GM18508 (cell line): ENCODE measurements at regions not wholly inside any gene's neighbourhood (a gene's known extent, or its start where the extent isn't known, plus 50 kb on each side); places are given as distances from the start of the nearest gene placed in this dataset.
A peak's percentile ranks its signal among the peaks of the same experiment; 100 is the strongest.

Experiments
- ATAC-seq: cut with Tn5 transposase; IDR thresholded peaks from one replicate; pipeline ENCODE4 v1.9.1; 2021; ENCODE audit warnings: moderate number of reproducible peaks; ENCODE audit not compliant: insufficient read depth, unreplicated experiment

GRCh38 chr3:151990696-151991376, 117.4 kb downstream of the SUCNR1 start:
- ATAC-seq: no peak

DNA sequence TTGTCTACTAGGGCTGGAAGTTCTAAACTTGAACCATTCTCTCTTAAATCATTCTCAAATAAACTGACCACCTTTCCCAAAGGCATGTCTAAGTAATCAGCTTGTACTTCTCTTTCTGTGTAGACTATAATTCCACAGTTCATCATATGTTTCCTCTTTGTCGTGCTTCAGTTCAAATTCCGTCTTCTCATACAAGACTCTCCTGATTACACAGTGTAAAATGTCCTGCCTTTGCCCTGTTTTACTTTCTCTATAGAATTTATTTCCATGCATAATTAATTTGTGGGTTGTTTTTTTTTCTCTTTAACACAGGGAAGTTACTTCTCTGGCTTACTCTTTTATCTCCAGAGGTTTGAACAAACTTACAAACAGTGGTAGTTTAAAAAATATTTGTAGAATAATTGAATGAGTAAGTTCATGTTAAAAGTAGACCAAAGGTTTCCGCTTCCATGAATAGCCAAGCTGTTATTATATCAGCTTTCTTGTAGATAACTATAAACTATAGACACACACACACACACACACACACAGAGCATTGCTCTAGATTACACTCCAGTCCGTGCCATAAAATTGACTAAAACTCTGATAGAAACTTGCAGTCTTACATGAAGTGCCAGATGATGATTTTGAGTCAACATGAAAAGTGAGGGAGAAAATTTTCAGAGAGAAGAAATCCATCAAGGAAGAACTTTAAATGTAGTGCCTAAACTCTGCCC, 119.0 kb downstream of the SUCNR1 start:
- ATAC-seq: no peak

DNA sequence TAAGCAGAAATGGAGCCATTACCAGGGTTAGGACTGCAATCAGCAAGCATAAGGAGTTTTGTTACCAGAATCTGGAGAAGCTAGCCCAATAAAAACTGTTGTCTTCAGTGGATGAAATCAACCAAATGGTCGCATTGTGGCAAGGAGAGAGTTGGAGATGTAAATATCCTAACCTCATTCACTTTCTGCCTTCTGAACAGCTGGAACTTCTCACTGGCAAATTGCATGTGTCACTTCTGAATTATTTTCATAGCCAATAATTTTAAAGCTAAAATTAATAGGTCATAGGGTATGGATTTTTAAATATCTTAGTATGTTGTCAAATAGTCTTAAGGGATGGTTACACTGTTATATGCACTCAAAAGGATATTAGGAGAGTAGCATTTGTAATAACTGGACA, 121.6 kb downstream of the SUCNR1 start:
- no peak for ATAC-seq

DNA sequence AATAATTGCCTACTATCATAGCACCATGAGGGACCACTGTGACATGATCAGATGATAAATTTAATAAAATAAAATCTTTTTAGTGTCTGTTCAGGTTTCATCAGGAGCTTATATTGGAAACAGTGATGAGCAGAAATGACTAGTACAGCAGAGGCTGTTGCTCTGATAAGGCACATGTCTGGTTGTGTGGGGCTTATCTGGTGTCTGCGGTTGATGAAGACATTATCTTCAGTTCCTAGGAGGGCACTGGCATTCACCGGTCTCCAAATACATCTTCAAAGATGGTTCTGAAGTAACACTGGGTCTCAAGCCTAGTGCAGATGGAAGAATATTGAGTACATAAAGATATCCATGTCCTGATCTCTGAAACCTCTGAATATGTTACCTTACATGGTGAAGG, 125.3 kb downstream of the SUCNR1 start:
- no peak for ATAC-seq

- ATAC-seq: no peak
Measured at GRCh38 chr3:151999936-152000335, 126.5 kb downstream of the SUCNR1 start.

DNA sequence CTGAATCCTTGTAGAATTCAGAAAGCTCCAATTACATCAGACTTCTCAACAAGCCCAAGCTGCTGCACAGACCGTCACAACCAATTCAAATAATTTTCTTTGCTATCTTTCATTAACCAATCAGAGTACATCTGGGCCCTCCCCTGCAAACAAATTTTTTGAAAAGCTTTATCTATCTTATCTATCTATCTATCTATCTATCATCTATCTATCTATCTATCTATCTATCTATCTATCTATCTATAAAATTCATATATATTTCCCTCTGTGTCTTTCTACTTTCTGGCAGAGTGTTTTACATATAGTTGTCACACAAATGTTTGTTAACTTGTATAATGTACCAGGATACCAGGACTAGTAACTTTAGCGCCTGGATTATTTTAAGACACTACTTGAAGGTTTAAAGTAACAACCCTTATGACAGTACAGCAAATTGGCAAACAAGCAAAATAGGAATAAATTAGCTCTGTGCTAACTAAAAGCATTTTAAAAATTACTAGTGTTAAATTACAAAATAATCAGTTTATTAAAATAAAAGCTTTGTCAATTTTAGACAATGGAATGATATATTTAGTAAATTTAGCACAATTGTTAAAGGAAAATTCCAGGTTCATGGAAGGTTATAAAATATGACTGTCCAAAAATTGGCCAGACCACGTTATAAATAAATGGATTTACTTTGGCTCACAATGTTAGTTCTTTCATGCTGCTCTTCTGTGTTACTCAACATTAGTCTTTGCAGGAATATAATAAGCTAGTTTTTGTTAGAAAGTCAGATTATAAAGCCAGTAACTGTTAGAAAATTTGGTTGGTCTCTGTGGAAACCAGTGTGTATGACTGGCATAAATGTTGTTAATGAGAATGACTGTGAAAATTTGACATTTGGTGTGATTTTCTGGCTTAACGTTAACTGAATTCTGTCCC, 138.6 kb downstream of the SUCNR1 start:
- no peak for ATAC-seq

DNA sequence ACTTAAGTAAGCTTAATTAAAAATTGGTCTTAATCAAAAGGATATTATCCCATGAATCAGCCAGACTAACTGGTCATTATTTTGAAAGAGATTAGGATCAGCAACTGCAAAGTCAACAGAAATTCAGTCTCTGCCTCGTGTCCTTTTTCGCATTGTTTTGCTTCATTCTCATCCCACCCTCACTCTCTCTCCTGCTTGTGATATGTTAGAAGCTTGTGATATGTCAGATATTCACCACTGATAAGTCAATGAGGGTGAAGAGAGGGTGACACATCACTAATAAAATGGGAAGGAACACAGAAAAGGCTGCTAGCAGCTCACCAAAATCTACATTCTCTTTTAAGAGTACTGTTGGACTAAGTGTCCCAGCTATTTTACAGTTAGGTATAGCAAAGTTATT, 146.1 kb downstream of the SUCNR1 start:
- ATAC-seq: no peak

DNA sequence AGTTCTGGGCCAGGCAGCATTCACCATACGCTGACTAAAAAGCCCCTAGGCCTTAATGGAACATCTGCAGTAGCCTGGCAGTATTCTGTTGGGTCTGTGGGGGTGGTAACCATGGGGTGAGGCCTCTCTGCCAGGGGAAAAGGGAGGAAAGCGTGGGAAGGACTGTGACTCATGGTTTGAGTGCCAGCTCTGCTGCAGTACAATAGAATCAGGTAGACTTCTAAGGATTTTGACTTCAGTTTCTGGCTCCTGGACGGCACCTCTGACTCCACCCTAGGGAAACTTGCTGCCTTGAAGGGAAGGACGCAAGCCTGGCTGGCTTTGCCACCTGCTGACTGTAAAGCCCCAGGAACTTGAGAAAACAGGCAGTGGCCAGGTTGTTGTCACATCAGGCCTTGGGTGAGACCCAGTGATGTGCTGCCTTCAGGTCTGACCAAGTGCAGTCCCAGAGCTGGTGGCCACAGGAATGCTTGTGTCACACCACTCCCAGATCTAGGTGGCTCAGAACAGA, 148.6 kb downstream of the SUCNR1 start:
- ATAC-seq: no peak

- ATAC-seq: no peak
Measured at GRCh38 chr3:152026033-152026556, 152.7 kb downstream of the SUCNR1 start.

- no peak for ATAC-seq
Measured at GRCh38 chr3:152030320-152030719, 156.9 kb downstream of the SUCNR1 start.

DNA sequence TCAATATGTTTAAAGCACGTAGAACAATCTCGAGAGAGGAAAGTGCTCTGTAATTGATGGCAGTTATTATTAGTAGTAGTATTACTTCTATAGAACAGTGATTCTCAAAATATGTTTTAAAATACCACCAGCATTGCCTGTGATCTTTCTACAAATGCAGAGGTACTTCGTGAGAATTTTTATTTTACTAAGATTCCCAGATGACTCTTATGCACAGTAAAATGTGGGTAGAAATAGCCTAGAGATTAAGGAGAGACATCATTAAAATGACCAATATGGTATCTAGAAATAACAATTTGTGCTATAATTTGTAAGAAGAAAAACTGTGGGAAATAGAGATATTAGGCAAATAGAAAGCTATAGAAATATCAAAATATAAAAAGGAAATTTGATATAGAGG, 157.9 kb downstream of the SUCNR1 start:
- no peak for ATAC-seq

GRCh38 chr3:152037297-152037696, 163.9 kb downstream of the SUCNR1 start:
- no peak for ATAC-seq

- no peak for ATAC-seq
Measured at GRCh38 chr3:152037953-152038352, 164.5 kb downstream of the SUCNR1 start.

- ATAC-seq: no peak
Measured at GRCh38 chr3:152038490-152038889, 165.0 kb downstream of the SUCNR1 start.

DNA sequence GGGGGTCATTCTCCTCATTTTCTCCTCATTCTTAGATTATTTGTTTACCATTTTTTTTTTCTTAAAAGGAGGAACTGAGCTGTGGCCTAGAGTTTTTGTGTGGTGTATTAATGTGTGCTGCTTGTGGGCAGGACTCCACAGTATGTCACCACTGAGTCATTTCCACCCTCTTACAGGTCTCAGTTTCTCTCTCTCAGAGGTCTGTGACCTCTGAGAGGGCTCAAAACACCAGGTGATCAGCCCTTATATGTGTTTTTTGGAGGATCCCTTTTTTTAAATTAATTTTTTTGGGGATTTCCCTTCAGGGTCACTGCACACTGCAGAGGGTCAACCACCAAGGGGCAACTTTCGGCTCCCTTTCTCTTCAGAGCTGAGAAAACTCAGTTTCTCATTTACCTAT, 166.4 kb downstream of the SUCNR1 start:
- ATAC-seq: peak; percentile 80

DNA sequence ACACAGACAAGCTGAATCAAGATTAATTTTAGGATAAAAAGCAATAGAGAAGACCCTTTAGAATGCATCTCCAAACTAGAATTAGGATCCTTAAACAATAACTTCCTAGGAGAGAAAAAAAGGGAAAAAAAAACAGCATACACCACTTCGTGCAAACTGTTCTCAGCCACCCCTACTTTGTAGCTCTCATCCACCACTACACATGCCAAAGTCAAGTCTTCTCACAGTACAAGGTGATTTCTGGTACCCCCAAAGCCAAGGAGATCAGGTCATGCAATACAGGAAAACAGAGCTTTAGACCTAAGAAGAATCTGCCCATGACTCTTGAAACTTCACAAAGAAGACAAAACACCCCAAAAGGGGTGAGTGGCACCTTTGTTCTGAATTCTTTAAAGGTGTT, 166.9 kb downstream of the SUCNR1 start:
- ATAC-seq: no peak

GRCh38 chr3:152043620-152044019, 170.2 kb downstream of the SUCNR1 start:
- no peak for ATAC-seq

DNA sequence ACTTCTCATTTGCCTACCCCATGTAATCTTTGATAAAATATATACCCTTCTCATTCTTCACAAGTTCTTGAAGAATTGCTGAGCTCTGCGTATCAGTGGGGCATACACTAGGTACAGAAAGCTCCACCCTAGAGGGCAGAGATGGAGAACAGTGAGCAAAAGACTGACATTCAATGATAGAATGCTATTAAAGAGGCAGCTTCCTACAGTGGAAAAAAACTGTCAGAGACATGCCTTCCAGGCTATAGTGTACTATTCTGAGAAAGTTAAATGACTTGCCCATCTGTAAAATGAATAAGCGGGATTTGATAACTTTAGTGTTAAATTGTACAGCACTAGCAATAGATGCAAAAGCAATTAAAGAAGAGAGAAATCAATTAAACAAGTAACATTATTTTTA, 172.8 kb downstream of the SUCNR1 start:
- ATAC-seq: no peak

DNA sequence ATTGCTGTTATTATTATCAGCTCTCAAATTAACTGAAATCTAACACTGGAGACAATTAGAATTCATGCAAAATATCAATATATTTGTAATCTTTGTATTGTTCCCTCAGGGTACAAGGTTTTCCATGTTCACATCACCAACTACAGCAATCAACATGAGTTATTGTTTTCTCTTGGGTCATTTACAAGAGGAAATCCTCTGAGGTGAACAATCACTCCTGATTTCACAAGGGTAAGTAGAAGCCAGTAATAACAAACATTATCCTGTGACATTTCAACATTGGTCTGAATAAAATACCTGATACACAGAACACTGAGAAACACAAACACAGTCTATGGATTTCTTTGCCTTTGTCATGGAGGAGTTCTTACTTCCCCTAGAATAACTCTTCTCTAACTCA, 174.0 kb downstream of the SUCNR1 start:
- no peak for ATAC-seq

GRCh38 chr3:152048831-152049230, 175.4 kb downstream of the SUCNR1 start:
- no peak for ATAC-seq

- no peak for ATAC-seq
Measured at GRCh38 chr3:152050903-152051302, 177.5 kb downstream of the SUCNR1 start.
